ENCODE measurements at regions not wholly inside any gene's neighbourhood (a gene's known extent, or its start where the extent isn't known, plus 50 kb on each side); places are given as distances from the start of the nearest gene placed in this dataset.
"Not testable (repeated sequence)": the region's sequence is repeated elsewhere in the genome, so short reads cannot be mapped to it uniquely, and the experiment has no call there.

GRCh38 chr14:71449316-71450055 is 482.7 kb upstream of the RGS6 start:
- no peak for DNase-seq (ENCODE audit: low read depth, low spot score)

GRCh38 chr14:71451501-71451900 is 480.7 kb upstream of the RGS6 start:
- no peak overlapping the region for H3K27ac ChIP-seq

More at GRCh38 chr14:71449316-71450055, 482.7 kb upstream of the RGS6 start:
- peak overlapping the region; percentile 47 for H3K27ac ChIP-seq

GRCh38 chr14:71452539-71452938 is 479.7 kb upstream of the RGS6 start:
- no peak overlapping the region for H3K27ac ChIP-seq
- no peak for DNase-seq (ENCODE audit: low read depth, low spot score)

More at GRCh38 chr14:71451501-71451900, 480.7 kb upstream of the RGS6 start:
- no peak for DNase-seq (ENCODE audit: low read depth, low spot score)

GRCh38 chr14:71452987-71453386 is 479.2 kb upstream of the RGS6 start:
- no peak overlapping the region for H3K27ac ChIP-seq
- no peak for DNase-seq (ENCODE audit: low read depth, low spot score)

GRCh38 chr14:71454010-71454409 is 478.2 kb upstream of the RGS6 start:
- no peak for DNase-seq (ENCODE audit: low read depth, low spot score)
- no peak overlapping the region for H3K27ac ChIP-seq

GRCh38 chr14:71454513-71455332 is 477.5 kb upstream of the RGS6 start:
- H3K27ac ChIP-seq = no peak overlapping the region
- no peak for DNase-seq (ENCODE audit: low read depth, low spot score)

- DNase-seq (ENCODE audit: low read depth, low spot score) = peak; percentile 72
- H3K27ac ChIP-seq = peak overlapping the region; percentile 48
These were observed 472.1 kb upstream of the RGS6 start for GRCh38 chr14:71460091-71460490.

- H3K27ac ChIP-seq; DNase-seq (ENCODE audit: low read depth, low spot score): not testable (repeated sequence)
These were observed 470.6 kb upstream of the RGS6 start for GRCh38 chr14:71461617-71462016.

GRCh38 chr14:71463807-71464206 is 468.4 kb upstream of the RGS6 start:
- DNase-seq (ENCODE audit: low read depth, low spot score) = no peak
- no peak overlapping the region for H3K27ac ChIP-seq

GRCh38 chr14:71464840-71465239 is 467.4 kb upstream of the RGS6 start:
- no peak for DNase-seq (ENCODE audit: low read depth, low spot score)
- no peak overlapping the region for H3K27ac ChIP-seq

- DNase-seq (ENCODE audit: low read depth, low spot score) = no peak
- H3K27ac ChIP-seq = no peak overlapping the region
These were observed 466.9 kb upstream of the RGS6 start for GRCh38 chr14:71465316-71465715.

GRCh38 chr14:71466251-71466650 is 466.0 kb upstream of the RGS6 start:
- DNase-seq (ENCODE audit: low read depth, low spot score) = no peak
- H3K27ac ChIP-seq = no peak overlapping the region

GRCh38 chr14:71466946-71467345 is 465.3 kb upstream of the RGS6 start:
- DNase-seq (ENCODE audit: low read depth, low spot score) = no peak
- no peak overlapping the region for H3K27ac ChIP-seq

GRCh38 chr14:71467361-71467811 is 464.8 kb upstream of the RGS6 start:
- no peak for DNase-seq (ENCODE audit: low read depth, low spot score)
- H3K27ac ChIP-seq = no peak overlapping the region

GRCh38 chr14:71468701-71469100 is 463.5 kb upstream of the RGS6 start:
- H3K27ac ChIP-seq = no peak overlapping the region
- DNase-seq (ENCODE audit: low read depth, low spot score) = no peak

GRCh38 chr14:71469643-71470335 is 462.4 kb upstream of the RGS6 start:
- no peak overlapping the region for H3K27ac ChIP-seq
- no peak for DNase-seq (ENCODE audit: low read depth, low spot score)

GRCh38 chr14:71471634-71472355 is 460.4 kb upstream of the RGS6 start:
- no peak for DNase-seq (ENCODE audit: low read depth, low spot score)
- no peak overlapping the region for H3K27ac ChIP-seq

- no peak overlapping the region for H3K27ac ChIP-seq
- no peak for DNase-seq (ENCODE audit: low read depth, low spot score)
These were observed 459.6 kb upstream of the RGS6 start for GRCh38 chr14:71472356-71473340.

- no peak for DNase-seq (ENCODE audit: low read depth, low spot score)
- no peak overlapping the region for H3K27ac ChIP-seq
These were observed 458.4 kb upstream of the RGS6 start for GRCh38 chr14:71473843-71474242.

All from epithelial cell of prostate (primary cell).